GM12891 (cell line): ENCODE measurements at regions not wholly inside any gene's neighbourhood (a gene's known extent, or its start where the extent isn't known, plus 50 kb on each side); places are given as distances from the start of the nearest gene placed in this dataset.
A peak's percentile ranks its signal among the peaks of the same experiment; 100 is the strongest.

ENCODE experiments used
- DNase-seq: peaks from one replicate; pipeline ENCODE4 v3.0.0; 2011; ENCODE audit warnings: low spot score; ENCODE audit not compliant: insufficient read length
- FAIRE-seq: peaks from 2 replicates; lab custom pipeline; 2011; peaks lifted over from hg19 to GRCh38; lab: Jason Lieb, UNC
- PAX5 ChIP-seq: IDR thresholded peaks from 2 replicates; pipeline ENCODE4 v1.6.1; 2011; ENCODE audit warnings: low read length, moderate library complexity, mild to moderate bottlenecking; ENCODE audit not compliant: insufficient read depth, severe bottlenecking
- POLR2A ChIP-seq: IDR thresholded peaks from 2 replicates; pipeline ENCODE4 v1.6.1; 2011; ENCODE audit warnings: low read depth, low read length, control low read depth
- POLR2AphosphoS5 ChIP-seq: IDR thresholded peaks from 2 replicates; pipeline ENCODE4 v1.6.1; 2011; ENCODE audit warnings: low read depth, low read length, control low read depth
- POU2F2 ChIP-seq: IDR thresholded peaks from 2 replicates; pipeline ENCODE4 v1.6.1; 2011; ENCODE audit warnings: low read depth, mild to moderate bottlenecking, control low read depth, low read length, moderate library complexity
- SPI1 ChIP-seq: IDR thresholded peaks from 2 replicates; pipeline ENCODE4 v1.6.1; 2011; ENCODE audit warnings: low read depth, low read length, control low read depth
- TAF1 ChIP-seq: IDR thresholded peaks from 2 replicates; pipeline ENCODE4 v1.6.1; 2011; ENCODE audit warnings: low read depth, low read length, control low read depth

GRCh38 chrX:39912126-39912525 is 185.6 kb downstream of the BCOR start:
- DNase-seq: no peak
- TF ChIP-seq POLR2AphosphoS5: no peak
- no peak for TF ChIP-seq POLR2A
- no peak for TF ChIP-seq POU2F2
- no peak for TF ChIP-seq SPI1
- TF ChIP-seq PAX5: no peak
- TF ChIP-seq TAF1: no peak
- FAIRE-seq: no peak

- no peak for FAIRE-seq
- TF ChIP-seq POU2F2: no peak
- no peak for TF ChIP-seq POLR2A
- TF ChIP-seq TAF1: no peak
- TF ChIP-seq SPI1: no peak
- TF ChIP-seq PAX5: no peak
- no peak for TF ChIP-seq POLR2AphosphoS5
- no peak for DNase-seq
Measured at GRCh38 chrX:39915081-39915480, 182.7 kb downstream of the BCOR start.

GRCh38 chrX:39915596-39915995 is 182.2 kb downstream of the BCOR start:
- no peak for FAIRE-seq
- no peak for DNase-seq
- TF ChIP-seq SPI1 (no peak), POU2F2 (no peak), POLR2AphosphoS5 (no peak), PAX5 (no peak), POLR2A (no peak), TAF1 (no peak)

- DNase-seq: no peak
- TF ChIP-seq POLR2A (no peak), POU2F2 (no peak), TAF1 (no peak), SPI1 (no peak), PAX5 (no peak)
- FAIRE-seq: no peak
Measured at GRCh38 chrX:39921838-39922237, 175.9 kb downstream of the BCOR start.

- FAIRE-seq: no peak
- no peak for TF ChIP-seq SPI1
- TF ChIP-seq POLR2A: no peak
- no peak for TF ChIP-seq TAF1
- no peak for TF ChIP-seq POLR2AphosphoS5
- no peak for TF ChIP-seq PAX5
- TF ChIP-seq POU2F2: no peak
- DNase-seq: no peak
Measured at GRCh38 chrX:39922488-39922887, 175.3 kb downstream of the BCOR start.

GRCh38 chrX:39922926-39923325 is 174.8 kb downstream of the BCOR start:
- TF ChIP-seq POLR2A (no peak), SPI1 (no peak), TAF1 (no peak), POU2F2 (no peak), POLR2AphosphoS5 (no peak), PAX5 (no peak)

GRCh38 chrX:39927380-39927779 is 170.4 kb downstream of the BCOR start:
- TF ChIP-seq POLR2AphosphoS5 (no peak), TAF1 (no peak), SPI1 (no peak), POU2F2 (no peak), PAX5 (no peak), POLR2A (no peak)
- no peak for FAIRE-seq

More at GRCh38 chrX:39922926-39923325, 174.8 kb downstream of the BCOR start:
- DNase-seq (no peak), FAIRE-seq (no peak)

GRCh38 chrX:39928704-39929378 is 168.9 kb downstream of the BCOR start:
- DNase-seq: no peak
- peak; percentile 20 for FAIRE-seq
- TF ChIP-seq POLR2A (no peak), POU2F2 (no peak), PAX5 (no peak), SPI1 (no peak), POLR2AphosphoS5 (no peak), TAF1 (no peak)

More at GRCh38 chrX:39927380-39927779, 170.4 kb downstream of the BCOR start:
- no peak for DNase-seq

GRCh38 chrX:39929379-39930025 is 168.3 kb downstream of the BCOR start:
- no peak for DNase-seq
- no peak for FAIRE-seq
- no peak for TF ChIP-seq POLR2AphosphoS5

GRCh38 chrX:39930786-39931528 is 166.8 kb downstream of the BCOR start:
- DNase-seq: no peak
- TF ChIP-seq PAX5: no peak
- no peak for TF ChIP-seq TAF1
- TF ChIP-seq POU2F2: no peak
- no peak for TF ChIP-seq SPI1
- no peak for FAIRE-seq
